GM12872 (cell line): ENCODE measurements at regions not wholly inside any gene's neighbourhood (a gene's known extent, or its start where the extent isn't known, plus 50 kb on each side); places are given as distances from the start of the nearest gene placed in this dataset.

ENCODE experiments used
- TF ChIP-seq, protein P1 (sequence below): IDR thresholded peaks from 3 replicates; pipeline ENCODE4 v1.5.1; 2011; ENCODE audit warnings: low read depth, mild to moderate bottlenecking, low read length, moderate library complexity; ENCODE audit not compliant: insufficient read depth

DNA sequence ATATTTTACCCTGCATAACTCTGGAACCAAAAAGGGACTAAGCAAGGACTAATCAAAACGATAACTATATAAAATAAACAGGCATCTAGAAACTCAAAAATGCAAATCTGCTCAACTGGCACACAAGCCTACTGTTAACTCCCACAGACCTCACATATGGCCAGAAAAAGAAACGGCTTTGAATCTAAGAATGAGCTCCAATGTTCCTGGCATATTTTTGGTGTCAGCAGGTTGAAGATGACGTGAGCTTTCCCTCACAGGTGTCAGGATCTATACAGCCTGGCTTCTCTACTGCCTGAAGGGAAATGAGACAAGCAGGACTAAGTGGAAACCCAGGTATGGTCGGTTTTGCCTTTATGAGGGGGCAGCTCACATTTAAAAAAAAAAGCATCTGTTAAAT, 120.1 kb upstream of the SPATA12 start:
- TF ChIP-seq, protein P1, sequence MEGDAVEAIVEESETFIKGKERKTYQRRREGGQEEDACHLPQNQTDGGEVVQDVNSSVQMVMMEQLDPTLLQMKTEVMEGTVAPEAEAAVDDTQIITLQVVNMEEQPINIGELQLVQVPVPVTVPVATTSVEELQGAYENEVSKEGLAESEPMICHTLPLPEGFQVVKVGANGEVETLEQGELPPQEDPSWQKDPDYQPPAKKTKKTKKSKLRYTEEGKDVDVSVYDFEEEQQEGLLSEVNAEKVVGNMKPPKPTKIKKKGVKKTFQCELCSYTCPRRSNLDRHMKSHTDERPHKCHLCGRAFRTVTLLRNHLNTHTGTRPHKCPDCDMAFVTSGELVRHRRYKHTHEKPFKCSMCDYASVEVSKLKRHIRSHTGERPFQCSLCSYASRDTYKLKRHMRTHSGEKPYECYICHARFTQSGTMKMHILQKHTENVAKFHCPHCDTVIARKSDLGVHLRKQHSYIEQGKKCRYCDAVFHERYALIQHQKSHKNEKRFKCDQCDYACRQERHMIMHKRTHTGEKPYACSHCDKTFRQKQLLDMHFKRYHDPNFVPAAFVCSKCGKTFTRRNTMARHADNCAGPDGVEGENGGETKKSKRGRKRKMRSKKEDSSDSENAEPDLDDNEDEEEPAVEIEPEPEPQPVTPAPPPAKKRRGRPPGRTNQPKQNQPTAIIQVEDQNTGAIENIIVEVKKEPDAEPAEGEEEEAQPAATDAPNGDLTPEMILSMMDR = no peak

DNA sequence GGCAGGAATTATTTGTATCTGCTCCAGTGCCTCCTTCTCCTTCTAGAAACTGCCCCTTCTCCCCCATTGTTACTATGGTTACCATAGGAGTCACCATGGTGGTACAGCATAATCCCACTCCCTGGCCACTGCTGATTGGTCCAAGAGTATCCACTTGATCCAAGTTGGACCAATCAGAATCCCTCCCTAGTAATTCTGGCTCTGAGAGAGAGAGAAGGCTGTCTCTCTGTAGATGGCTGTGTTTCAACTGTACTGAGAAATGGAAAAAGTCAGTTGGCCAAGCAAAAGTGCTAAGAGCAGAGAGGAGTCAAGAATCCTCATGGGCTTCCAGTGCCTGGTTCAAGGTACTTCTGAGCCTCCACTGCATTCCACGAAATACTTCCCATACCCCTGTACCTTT, 120.6 kb upstream of the SPATA12 start:
- TF ChIP-seq, protein P1 = no peak

DNA sequence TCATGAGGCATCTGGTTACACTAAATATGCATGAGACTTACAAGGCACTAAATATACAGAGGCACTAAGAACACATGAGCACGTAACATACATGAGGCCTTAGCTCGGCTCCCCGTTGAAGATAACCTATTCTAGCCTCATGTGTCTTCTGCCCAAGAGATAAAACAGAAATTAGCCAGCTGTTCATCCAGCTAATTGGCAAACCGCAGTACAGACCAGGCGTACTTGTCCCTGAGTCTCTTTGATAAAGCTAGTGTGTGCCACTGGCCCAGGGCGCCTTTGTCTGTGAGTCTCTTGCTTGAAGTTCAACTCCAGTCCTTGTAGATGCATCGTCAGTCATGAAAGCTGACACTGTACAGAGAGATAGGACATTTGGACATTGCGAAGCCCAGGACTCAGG, 121.9 kb upstream of the SPATA12 start:
- TF ChIP-seq, protein P1 = no peak

DNA sequence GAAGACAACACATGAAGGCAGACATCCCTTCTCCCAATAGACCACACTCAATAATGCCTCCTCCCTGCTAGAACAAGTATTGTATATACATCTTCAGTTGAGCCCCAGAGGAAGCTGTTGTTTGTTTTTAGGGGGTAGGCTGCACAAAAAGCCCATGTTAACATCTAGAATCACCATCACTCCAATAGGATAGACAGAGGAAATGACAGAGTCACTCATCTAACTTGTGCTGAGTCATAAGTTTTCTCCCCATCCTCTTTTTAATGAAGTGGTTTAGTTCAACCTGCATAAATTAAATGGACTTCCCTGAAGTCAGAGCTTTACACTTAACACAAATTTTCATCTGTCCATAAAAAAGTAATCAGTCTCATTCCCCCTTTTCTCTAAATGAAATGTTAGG, 122.9 kb upstream of the SPATA12 start:
- TF ChIP-seq, protein P1 = no peak

DNA sequence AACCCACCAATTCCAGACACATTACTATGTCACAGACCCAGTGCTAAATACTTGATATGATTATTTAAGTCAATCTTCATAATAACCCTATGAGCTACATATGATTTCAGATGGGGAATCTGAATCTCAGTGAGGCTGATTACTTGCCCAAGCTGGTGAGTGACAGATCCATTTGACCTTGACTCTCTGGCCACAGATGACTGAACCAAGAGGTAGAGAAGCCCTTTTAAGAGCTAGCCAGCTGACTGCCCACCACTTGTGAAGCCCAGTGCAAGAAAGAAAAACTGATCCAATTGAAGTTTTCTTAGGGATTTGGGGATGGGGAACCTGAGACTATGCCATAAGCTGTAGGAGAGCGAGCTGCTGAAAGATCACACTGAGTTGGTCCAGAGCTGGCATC, 124.7 kb upstream of the SPATA12 start:
- TF ChIP-seq, protein P1 = no peak

DNA sequence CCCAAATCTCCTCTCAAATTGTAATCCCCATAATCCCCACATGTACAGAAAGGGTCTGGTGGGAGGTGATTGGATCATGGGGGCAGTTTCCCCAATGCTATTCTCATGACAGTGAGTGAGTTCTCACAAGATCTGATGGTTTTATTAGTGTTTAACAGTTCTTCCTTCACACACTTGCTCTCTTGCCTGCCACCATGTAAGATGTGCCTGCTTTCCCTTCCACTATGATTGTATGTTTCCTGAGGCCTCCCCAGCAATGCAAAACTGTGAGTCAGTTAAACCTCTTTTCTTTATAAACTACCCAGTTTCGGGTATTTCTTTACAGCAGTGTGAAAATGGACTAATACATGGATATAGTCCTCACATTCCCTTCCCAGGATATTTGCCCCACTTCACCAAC, 126.7 kb upstream of the SPATA12 start:
- TF ChIP-seq, protein P1 = no peak

DNA sequence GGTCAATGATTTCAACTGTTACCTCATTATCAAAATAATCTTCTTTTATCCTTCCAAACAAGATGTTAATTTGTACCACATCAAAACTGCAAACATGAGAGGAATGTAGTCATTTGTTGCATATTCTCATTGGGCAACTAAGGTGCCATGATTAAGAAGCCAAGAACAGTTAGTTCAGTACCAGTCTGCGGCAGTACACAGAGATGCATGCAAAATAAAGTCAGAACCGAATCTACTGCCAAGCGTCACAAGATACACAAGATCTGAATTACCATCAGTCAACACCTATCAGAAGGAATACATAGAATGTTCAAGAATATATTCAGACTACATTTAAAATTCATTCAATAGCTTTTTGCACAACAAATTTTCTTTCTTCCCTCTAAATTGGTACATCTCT, 127.6 kb upstream of the SPATA12 start:
- TF ChIP-seq, protein P1 = no peak

DNA sequence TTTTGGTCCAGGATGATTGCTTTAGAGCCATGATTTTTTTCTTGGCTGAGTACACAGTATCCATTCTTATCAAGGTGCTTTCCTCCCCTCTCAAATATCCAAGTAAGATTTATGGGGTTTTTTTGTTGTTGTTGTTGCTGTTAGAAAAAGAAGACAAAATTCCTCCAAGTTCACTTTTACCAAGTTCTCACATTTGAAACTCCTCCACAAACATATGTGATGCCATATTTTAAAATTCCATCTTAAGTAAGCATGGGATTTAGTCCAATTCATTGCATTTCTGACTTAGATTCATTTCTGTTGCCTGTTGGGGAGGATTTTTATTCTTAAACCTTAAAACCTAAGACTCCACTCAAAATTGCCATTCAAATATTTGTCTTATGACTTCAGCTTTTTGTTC, 128.6 kb upstream of the SPATA12 start:
- TF ChIP-seq, protein P1 = no peak
